K562 (cell line): ENCODE measurements at regions not wholly inside any gene's neighbourhood (a gene's known extent, or its start where the extent isn't known, plus 50 kb on each side); places are given as distances from the start of the nearest gene placed in this dataset.

Source experiments
- ATAC-seq: fragments of 200-7000 bp; cut with Tn5 transposase; 3 replicates; pipeline ENCODE4 v1.9.1; 2020; ENCODE audit warnings: moderate library complexity
- BruUV-seq: library from RNA; stranded (reverse); fragments of 400-500 nt; replicated peaks from 2 replicates; lab custom pipeline; 2021; lab: Mats Ljungman, UMichigan
- CTCF ChIA-PET: fragments of 300-600 bp; formaldehyde crosslinking; extraction: SDS; loops from one replicate; lab custom pipeline; 2021; ENCODE audit warnings: low intra/inter-chr PET ratio; lab: Yijun Ruan, JAX
- POLR2A ChIA-PET: fragments of 300-600, 350-650 bp; sonication (Branson Sonifier 250); formaldehyde crosslinking; extraction: SDS; loops from one replicate; lab custom pipeline; 2021; ENCODE audit warnings: antibody characterized with exemption, inconsistent platforms; lab: Yijun Ruan, JAX
- DNase-seq, 4 experiments: peaks; one replicate each; pipeline versions ENCODE4 v3.0.0 to v3.0.0-alpha.2; 2011 to 2018; ENCODE audit warnings: low spot score in 3 of 4, mixed read lengths in 3 of 4; ENCODE audit errors: extremely low read depth in 1 of 4
- FAIRE-seq: peaks from 2 replicates; lab custom pipeline; 2011; peaks lifted over from hg19 to GRCh38; lab: Jason Lieb, UNC
- H2AFZ ChIP-seq: 2 replicates; pipeline ENCODE4 v1.6.0; 2011; ENCODE audit warnings: low read depth, low read length, control low read depth, inconsistent platforms
- H3K27ac ChIP-seq: fragments of 200-600 bp; 3 replicates; pipeline ENCODE4 v1.8.0; 2011; ENCODE audit warnings: low read depth, mild to moderate bottlenecking, control low read depth, inconsistent platforms, low read length, moderate library complexity, mixed read lengths; ENCODE audit errors: extremely low read depth
- H3K27me3 ChIP-seq, 2 experiments: fragments of 300-600 bp in 1 of 2; 2 replicates in 1 of 2; 3 replicates in 1 of 2; pipeline versions ENCODE4 v1.6.0 to v1.8.0; 2011; ENCODE audit warnings: inconsistent platforms in 2 of 2, low read length in 2 of 2, mild to moderate bottlenecking in 1 of 2, mixed read lengths in 1 of 2, moderate library complexity in 1 of 2; ENCODE audit not compliant: control insufficient read depth in 2 of 2, insufficient read depth in 2 of 2
- H3K36me3 ChIP-seq: fragments of 300-600 bp; 3 replicates; pipeline ENCODE4 v1.8.0; 2011; ENCODE audit warnings: mild to moderate bottlenecking, low read length, inconsistent platforms; ENCODE audit not compliant: control insufficient read depth, insufficient read depth
- H3K4me1 ChIP-seq, 2 experiments: fragments of 200-600 bp in 1 of 2; replicated peaks in 1 of 2; 2 replicates in 1 of 2; 3 replicates in 1 of 2; pipeline versions ENCODE4 v1.5.1 to v1.8.0; 2011; ENCODE audit warnings: inconsistent platforms in 2 of 2, low read length in 2 of 2, mild to moderate bottlenecking in 1 of 2, mixed read lengths in 1 of 2, moderate library complexity in 1 of 2; ENCODE audit not compliant: control insufficient read depth in 2 of 2, insufficient read depth in 2 of 2
- H3K4me2 ChIP-seq: 2 replicates; pipeline ENCODE4 v1.6.1; 2011; ENCODE audit warnings: low read length, control low read depth, inconsistent platforms, mixed read lengths; ENCODE audit not compliant: insufficient read depth
- H3K4me3 ChIP-seq: fragments of 200-600 bp; sonication (generic), shearing (Covaris generic); 2 replicates; pipeline ENCODE4 v1.5.1; 2016; ENCODE audit warnings: control low read depth, inconsistent platforms
- H3K79me2 ChIP-seq: fragments of 200-600 bp; 3 replicates; pipeline ENCODE4 v1.8.0; 2011; ENCODE audit warnings: low read length, inconsistent platforms; ENCODE audit not compliant: control insufficient read depth, insufficient read depth
- H3K9ac ChIP-seq, 2 experiments: 2 replicates each; pipeline versions ENCODE4 v1.6.0 to v1.6.1; 2011; ENCODE audit warnings: low read depth in 2 of 2, low read length in 2 of 2, control low read depth in 1 of 2, inconsistent platforms in 1 of 2, mild to moderate bottlenecking in 1 of 2, mixed read lengths in 1 of 2; ENCODE audit not compliant: insufficient read depth in 1 of 2
- H3K9me1 ChIP-seq: one replicate; pipeline ENCODE4 v1.6.0; 2011; ENCODE audit warnings: inconsistent platforms, mild to moderate bottlenecking, low read length, moderate library complexity; ENCODE audit not compliant: control insufficient read depth, insufficient read depth
- H3K9me3 ChIP-seq: replicated peaks from 2 replicates; pipeline ENCODE4 v1.5.1; 2011; ENCODE audit warnings: low read depth, low read length, inconsistent platforms; ENCODE audit not compliant: control insufficient read depth, insufficient read depth
- H4K20me1 ChIP-seq: replicated peaks from 2 replicates; pipeline ENCODE4 v1.6.1; 2011; ENCODE audit warnings: low read length, inconsistent platforms, mixed read lengths; ENCODE audit not compliant: control insufficient read depth, insufficient read depth
- BRF1 ChIP-seq: IDR thresholded peaks from 3 replicates; pipeline ENCODE4 v1.6.1; 2011; ENCODE audit warnings: borderline replicate concordance, mild to moderate bottlenecking; ENCODE audit not compliant: insufficient read length; ENCODE audit errors: extremely low read depth
- CBFB ChIP-seq: sonication (generic); formaldehyde crosslinking; IDR thresholded peaks from 2 replicates; pipeline ENCODE4 v1.4.0; 2020; ENCODE audit warnings: mild to moderate bottlenecking, missing genetic modification reagents
- CHD1 ChIP-seq: fragments of 200-600 bp; sonication (generic); IDR thresholded peaks from one replicate; pipeline ENCODE4 v1.6.1; 2012; ENCODE audit warnings: mild to moderate bottlenecking, moderate library complexity, low read length, inconsistent platforms
- EHMT2 ChIP-seq: fragments of 450-650 bp; IDR thresholded peaks from 2 replicates; pipeline ENCODE4 v1.6.1; 2018; ENCODE audit warnings: antibody characterized with exemption
- ERF ChIP-seq: fragments of 450-650 bp; formaldehyde crosslinking; IDR thresholded peaks from 2 replicates; pipeline ENCODE4 v1.4.0; 2020; ENCODE audit warnings: mild to moderate bottlenecking, mixed read lengths
- HNRNPUL1 ChIP-seq: fragments of 200-400 bp; formaldehyde crosslinking; IDR thresholded peaks from 2 replicates; pipeline ENCODE4 v1.6.1; 2017; ENCODE audit warnings: low read length
- KAT2B ChIP-seq: IDR thresholded peaks from one replicate; pipeline ENCODE4 v1.6.1; 2012; ENCODE audit warnings: low read depth, mild to moderate bottlenecking, control low read depth, inconsistent platforms, low read length, moderate library complexity
- LARP7 ChIP-seq: fragments of 450-650 bp; IDR thresholded peaks from 2 replicates; pipeline ENCODE4 v1.6.1; 2016
- MAZ ChIP-seq, 2 experiments: fragments of 450-650 bp in 1 of 2; sonication (generic) in 1 of 2; formaldehyde crosslinking; IDR thresholded peaks in 1 of 2; conservative IDR thresholded peaks in 1 of 2; 2 replicates each; pipeline versions ENCODE4 v1.4.0 to v1.5.0; 2020; ENCODE audit warnings: mild to moderate bottlenecking in 1 of 2, missing genetic modification reagents in 1 of 2
- PHF8 ChIP-seq: fragments of 200-600 bp; sonication (generic); IDR thresholded peaks from 2 replicates; pipeline ENCODE4 v1.6.1; 2012; ENCODE audit warnings: mixed run types, mild to moderate bottlenecking, inconsistent platforms, low read length, moderate library complexity, borderline replicate concordance
- PRPF4 ChIP-seq: fragments of 200-400 bp; formaldehyde crosslinking; IDR thresholded peaks from one replicate; pipeline ENCODE4 v1.6.1; 2017; ENCODE audit warnings: low read length, low read depth, mild to moderate bottlenecking; ENCODE audit not compliant: insufficient read depth, poor library complexity, severe bottlenecking
- SMAD1 ChIP-seq: fragments of 150-350 bp; IDR thresholded peaks from 2 replicates; pipeline ENCODE4 v1.6.1; 2014; ENCODE audit warnings: low read length, low read depth; ENCODE audit not compliant: partially characterized antibody
- THRAP3 ChIP-seq: fragments of 450-650 bp; IDR thresholded peaks from 2 replicates; pipeline ENCODE4 v1.6.1; 2016; ENCODE audit warnings: mild to moderate bottlenecking, inconsistent platforms, borderline replicate concordance
- U2AF2 ChIP-seq: fragments of 200-400 bp; formaldehyde crosslinking; optimal IDR thresholded peaks from 2 replicates; pipeline ENCODE3; 2017; ENCODE audit warnings: low read depth, mild to moderate bottlenecking, low read length
- ZNF143 ChIP-seq: sonication (generic); formaldehyde crosslinking; IDR thresholded peaks from 2 replicates; pipeline ENCODE4 v1.9.0; 2022; ENCODE audit warnings: mild to moderate bottlenecking, missing genetic modification reagents
- WGBS: fragments of 100-300 bp; shearing (Covaris generic); methylation state at CpG from one replicate; pipeline ENCODE4 v1.1.6; 2016; ENCODE audit warnings: low coverage, mixed read lengths; ENCODE audit not compliant: insufficient coverage; ENCODE audit errors: missing lambda C conversion rate; 5-methylcytosine and 5-hydroxymethylcytosine counted together
- in situ Hi-C: fragments of 300-500 bp; cut with MboI; formaldehyde crosslinking; loops from 4 replicates; pipeline ENCODE4 v1.15.0; 2018; ENCODE audit warnings: inconsistent platforms, mixed read lengths
- intact Hi-C: fragments of 100-400 bp; cut with micrococcal nuclease; formaldehyde crosslinking; loops from 2 replicates; pipeline ENCODE4 v1.14.2; 2022
- TF ChIP-seq, protein P1 (sequence below): IDR thresholded peaks from 2 replicates; pipeline ENCODE4 v1.6.1; 2012; ENCODE audit warnings: low read depth, low read length, improper control_type of control experiment, borderline replicate concordance
- TF ChIP-seq, protein P2 (sequence below): fragments of 450-650 bp; formaldehyde crosslinking; IDR thresholded peaks from 2 replicates; pipeline ENCODE4 v1.4.0; 2022; ENCODE audit warnings: missing genetic modification characterization

DNA sequence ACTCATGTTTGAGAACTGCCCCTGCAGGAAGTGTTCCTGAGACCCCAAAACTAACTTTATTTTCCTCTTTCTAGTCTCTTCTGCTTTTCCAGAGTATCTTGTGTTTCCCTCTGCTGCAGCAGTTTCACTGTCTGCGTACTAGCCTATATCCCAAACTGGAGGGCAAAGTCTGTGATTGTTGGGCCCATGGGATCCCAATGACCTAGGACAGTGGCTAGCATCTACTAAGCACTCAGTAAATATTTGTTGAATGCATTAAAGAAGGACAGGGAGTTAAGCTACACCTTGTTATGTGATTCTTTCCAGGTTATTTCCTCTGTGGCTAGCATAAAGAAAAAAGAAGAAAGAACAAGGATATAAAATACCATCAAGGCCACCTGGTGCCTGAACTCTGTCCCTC, 210.6 kb upstream of the PHYHIPL start:
- BruUV-seq: no TSS peak
- H3K9me1 ChIP-seq: no peaks in the 10 kb centered on the region
- H3K27me3 ChIP-seq: no peaks in the 10 kb centered on the region
- TF ChIP-seq PRPF4 (no peak), LARP7 (no peak), ERF (no peak), CBFB (CRISPR knock-in tag) (no peak), BRF1 (no peak), CHD1 (no peak), U2AF2 (no peak), SMAD1 (no peak), KAT2B (no peak), MAZ (CRISPR knock-in tag; conservative IDR thresholded peaks at IDR 0.05 in 1 of 2, IDR thresholded peaks at IDR 0.05 in 1 of 2) (no peak), HNRNPUL1 (no peak), EHMT2 (no peak), PHF8 (no peak), THRAP3 (no peak), ZNF143 (CRISPR knock-in tag) (no peak)
- TF ChIP-seq, protein P1, sequence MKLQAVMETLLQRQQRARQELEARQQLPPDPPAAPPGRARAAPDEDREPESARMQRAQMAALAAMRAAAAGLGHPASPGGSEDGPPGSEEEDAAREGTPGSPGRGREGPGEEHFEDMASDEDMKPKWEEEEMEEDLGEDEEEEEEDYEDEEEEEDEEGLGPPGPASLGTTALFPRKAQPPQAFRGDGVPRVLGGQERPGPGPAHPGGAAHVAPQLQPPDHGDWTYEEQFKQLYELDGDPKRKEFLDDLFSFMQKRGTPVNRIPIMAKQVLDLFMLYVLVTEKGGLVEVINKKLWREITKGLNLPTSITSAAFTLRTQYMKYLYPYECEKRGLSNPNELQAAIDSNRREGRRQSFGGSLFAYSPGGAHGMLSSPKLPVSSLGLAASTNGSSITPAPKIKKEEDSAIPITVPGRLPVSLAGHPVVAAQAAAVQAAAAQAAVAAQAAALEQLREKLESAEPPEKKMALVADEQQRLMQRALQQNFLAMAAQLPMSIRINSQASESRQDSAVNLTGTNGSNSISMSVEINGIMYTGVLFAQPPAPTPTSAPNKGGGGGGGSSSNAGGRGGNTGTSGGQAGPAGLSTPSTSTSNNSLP: no peak
- TF ChIP-seq, protein P2, sequence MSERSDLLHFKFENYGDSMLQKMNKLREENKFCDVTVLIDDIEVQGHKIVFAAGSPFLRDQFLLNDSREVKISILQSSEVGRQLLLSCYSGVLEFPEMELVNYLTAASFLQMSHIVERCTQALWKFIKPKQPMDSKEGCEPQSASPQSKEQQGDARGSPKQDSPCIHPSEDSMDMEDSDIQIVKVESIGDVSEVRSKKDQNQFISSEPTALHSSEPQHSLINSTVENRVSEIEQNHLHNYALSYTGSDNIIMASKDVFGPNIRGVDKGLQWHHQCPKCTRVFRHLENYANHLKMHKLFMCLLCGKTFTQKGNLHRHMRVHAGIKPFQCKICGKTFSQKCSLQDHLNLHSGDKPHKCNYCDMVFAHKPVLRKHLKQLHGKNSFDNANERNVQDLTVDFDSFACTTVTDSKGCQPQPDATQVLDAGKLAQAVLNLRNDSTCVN (CRISPR knock-in tag): no peak
- no peak overlapping the region for H3K4me3 ChIP-seq
- no peak overlapping the region for H2AFZ ChIP-seq
- no peak overlapping the region for H3K9ac ChIP-seq
- H3K4me2 ChIP-seq: no peak overlapping the region
- no peaks in the 10 kb centered on the region for H4K20me1 ChIP-seq
- no peak for DNase-seq
- in situ Hi-C loops (loop anchor here (25.0 kb wide), 1 partner anchor 846 kb away; no protein-coding TSS in a partner anchor), intact Hi-C loops (no loop called here)
- no peak overlapping the region for H3K27ac ChIP-seq
- H3K9me3 ChIP-seq: no peaks in the 10 kb centered on the region; the same call in 1 of the 2 replicates
- 8% methylated on average over 1 of the region's 1 CpG for WGBS
- no peaks in the 10 kb centered on the region for H3K36me3 ChIP-seq
- H3K4me1 ChIP-seq: no peaks in the 10 kb centered on the region
- POLR2A ChIA-PET: no interaction called here
- ATAC-seq: no peak
- no peak for FAIRE-seq
- CTCF ChIA-PET: no interaction called here
- H3K79me2 ChIP-seq: no peaks in the 10 kb centered on the region
